ENCODE measurements at regions not wholly inside any gene's neighbourhood (a gene's known extent, or its start where the extent isn't known, plus 50 kb on each side); places are given as distances from the start of the nearest gene placed in this dataset.

GRCh38 chr11:80320765-80321164 is 879.9 kb upstream of the TENM4 start:
- TF ChIP-seq EZH2phosphoT487 (IDR thresholded peaks at IDR 0.05; ENCODE audit: low read depth, severe bottlenecking, unreplicated experiment) (no peak), CTCF (IDR thresholded peaks at IDR 0.05; ENCODE audit: poor library complexity) (peak; percentile 4)
- H3K36me3 ChIP-seq (replicated peaks; ENCODE audit: insufficient read depth, low read depth): no peaks in the 10 kb centered on the region
- H3K4me1 ChIP-seq (ENCODE audit: insufficient read depth): no peaks in the 10 kb centered on the region
- no peaks in the 10 kb centered on the region for H4K20me1 ChIP-seq (ENCODE audit: insufficient read depth, poor library complexity, severe bottlenecking)
- WGBS (ENCODE audit: low lambda C conversion rate, missing lambda C conversion rate): 93% methylated on average over 4 of the region's 4 CpGs
- DNase-seq (ENCODE audit: low spot score): no peak
- no peaks in the 10 kb centered on the region for H3K27me3 ChIP-seq
- no peaks in the 10 kb centered on the region for H3K79me2 ChIP-seq
- H3K9me2 ChIP-seq (replicated peaks; ENCODE audit: insufficient read depth): no peaks in the 10 kb centered on the region
- no peak overlapping the region for H3K4me3 ChIP-seq
- H2AFZ ChIP-seq: no peak overlapping the region
- no peak overlapping the region for H3K4me2 ChIP-seq
- no peaks in the 10 kb centered on the region for H3K9me3 ChIP-seq (ENCODE audit: low read depth)
- H3K27ac ChIP-seq: no peak overlapping the region

GRCh38 chr11:80320226-80320625 is 879.4 kb upstream of the TENM4 start:
- WGBS (ENCODE audit: low lambda C conversion rate, missing lambda C conversion rate): 59% methylated on average over 1 of the region's 1 CpG

GRCh38 chr11:80317612-80318011 is 876.8 kb upstream of the TENM4 start:
- Histone ChIP-seq H3K4me1 (ENCODE audit: insufficient read depth) (no peaks in the 10 kb centered on the region), H3K9me2 (replicated peaks; ENCODE audit: insufficient read depth) (no peaks in the 10 kb centered on the region), H2AFZ (no peak overlapping the region), H3K27me3 (no peaks in the 10 kb centered on the region), H3K4me2 (no peak overlapping the region), H3K4me3 (no peak overlapping the region), H3K27ac (no peak overlapping the region), H3K9me3 (ENCODE audit: low read depth) (no peaks in the 10 kb centered on the region), H4K20me1 (ENCODE audit: insufficient read depth, poor library complexity, severe bottlenecking) (no peaks in the 10 kb centered on the region), H3K79me2 (no peaks in the 10 kb centered on the region), H3K36me3 (replicated peaks; ENCODE audit: insufficient read depth, low read depth) (no peaks in the 10 kb centered on the region)
- DNase-seq (ENCODE audit: low spot score): no peak
- TF ChIP-seq EZH2phosphoT487 (IDR thresholded peaks at IDR 0.05; ENCODE audit: low read depth, severe bottlenecking, unreplicated experiment): no peak
- no peak for TF ChIP-seq EZH2 (IDR thresholded peaks at IDR 0.05; ENCODE audit: borderline replicate concordance)
- TF ChIP-seq CTCF (IDR thresholded peaks at IDR 0.05; ENCODE audit: poor library complexity): no peak
- WGBS (ENCODE audit: low lambda C conversion rate, missing lambda C conversion rate): 86% methylated on average over 1 of the region's 1 CpG

More at GRCh38 chr11:80320226-80320625, 879.4 kb upstream of the TENM4 start:
- H3K27ac ChIP-seq: no peak overlapping the region
- no peak overlapping the region for H2AFZ ChIP-seq
- no peaks in the 10 kb centered on the region for H3K79me2 ChIP-seq
- no peak overlapping the region for H3K4me3 ChIP-seq
- H4K20me1 ChIP-seq (ENCODE audit: insufficient read depth, poor library complexity, severe bottlenecking): no peaks in the 10 kb centered on the region
- no peaks in the 10 kb centered on the region for H3K27me3 ChIP-seq
- H3K4me1 ChIP-seq (ENCODE audit: insufficient read depth): no peaks in the 10 kb centered on the region
- H3K9me3 ChIP-seq (ENCODE audit: low read depth): no peaks in the 10 kb centered on the region
- DNase-seq (ENCODE audit: low spot score): no peak
- H3K36me3 ChIP-seq (replicated peaks; ENCODE audit: insufficient read depth, low read depth): no peaks in the 10 kb centered on the region
- no peak overlapping the region for H3K4me2 ChIP-seq
- TF ChIP-seq EZH2phosphoT487 (IDR thresholded peaks at IDR 0.05; ENCODE audit: low read depth, severe bottlenecking, unreplicated experiment): no peak
- TF ChIP-seq EZH2 (IDR thresholded peaks at IDR 0.05; ENCODE audit: borderline replicate concordance): no peak
- TF ChIP-seq CTCF (IDR thresholded peaks at IDR 0.05; ENCODE audit: poor library complexity): no peak
- H3K9me2 ChIP-seq (replicated peaks; ENCODE audit: insufficient read depth): no peaks in the 10 kb centered on the region

GRCh38 chr11:80315200-80315599 is 874.4 kb upstream of the TENM4 start:
- H3K36me3 ChIP-seq (replicated peaks; ENCODE audit: insufficient read depth, low read depth): no peaks in the 10 kb centered on the region
- H3K79me2 ChIP-seq: no peaks in the 10 kb centered on the region
- no peaks in the 10 kb centered on the region for H3K9me2 ChIP-seq (replicated peaks; ENCODE audit: insufficient read depth)
- H3K4me2 ChIP-seq: no peak overlapping the region
- no peak overlapping the region for H2AFZ ChIP-seq
- DNase-seq (ENCODE audit: low spot score): no peak
- H3K27ac ChIP-seq: no peak overlapping the region
- no peaks in the 10 kb centered on the region for H3K4me1 ChIP-seq (ENCODE audit: insufficient read depth)
- H3K27me3 ChIP-seq: no peaks in the 10 kb centered on the region
- no peaks in the 10 kb centered on the region for H4K20me1 ChIP-seq (ENCODE audit: insufficient read depth, poor library complexity, severe bottlenecking)
- H3K9me3 ChIP-seq (ENCODE audit: low read depth): no peaks in the 10 kb centered on the region
- WGBS (ENCODE audit: low lambda C conversion rate, missing lambda C conversion rate): 30% methylated on average over 2 of the region's 2 CpGs
- no peak for TF ChIP-seq EZH2 (IDR thresholded peaks at IDR 0.05; ENCODE audit: borderline replicate concordance)
- TF ChIP-seq CTCF (IDR thresholded peaks at IDR 0.05; ENCODE audit: poor library complexity): no peak
- TF ChIP-seq EZH2phosphoT487 (IDR thresholded peaks at IDR 0.05; ENCODE audit: low read depth, severe bottlenecking, unreplicated experiment): no peak
- H3K4me3 ChIP-seq: no peak overlapping the region
